GM04504 (cell line): ENCODE measurements at regions not wholly inside any gene's neighbourhood (a gene's known extent, or its start where the extent isn't known, plus 50 kb on each side); places are given as distances from the start of the nearest gene placed in this dataset.
"Not testable (repeated sequence)": the region's sequence is repeated elsewhere in the genome, so short reads cannot be mapped to it uniquely, and the experiment has no call there.

Experiments
- DNase-seq: peaks from one replicate; pipeline ENCODE4 v3.0.0-alpha.2; 2012; ENCODE audit warnings: low read depth

- DNase-seq: no peak
Measured at GRCh38 chr16:86345516-86345915, 164.8 kb upstream of the FOXF1 start.

- DNase-seq: no peak
Measured at GRCh38 chr16:86346034-86346433, 164.3 kb upstream of the FOXF1 start.

- DNase-seq: no peak
Measured at GRCh38 chr16:86347090-86347489, 163.2 kb upstream of the FOXF1 start.

- no peak for DNase-seq
Measured at GRCh38 chr16:86347916-86348555, 162.3 kb upstream of the FOXF1 start.

GRCh38 chr16:86349338-86349900, 160.9 kb upstream of the FOXF1 start:
- no peak for DNase-seq

- no peak for DNase-seq
Measured at GRCh38 chr16:86350289-86350688, 160.0 kb upstream of the FOXF1 start.

- no peak for DNase-seq
Measured at GRCh38 chr16:86351041-86351784, 159.1 kb upstream of the FOXF1 start.

GRCh38 chr16:86351785-86352139, 158.6 kb upstream of the FOXF1 start:
- not testable (repeated sequence) for DNase-seq

- no peak for DNase-seq
Measured at GRCh38 chr16:86353148-86353547, 157.2 kb upstream of the FOXF1 start.

GRCh38 chr16:86353948-86354347, 156.4 kb upstream of the FOXF1 start:
- DNase-seq: no peak

GRCh38 chr16:86354641-86355513, 155.4 kb upstream of the FOXF1 start:
- DNase-seq: no peak

GRCh38 chr16:86355531-86355930, 154.8 kb upstream of the FOXF1 start:
- DNase-seq: peak; percentile 44

GRCh38 chr16:86355951-86356350, 154.4 kb upstream of the FOXF1 start:
- DNase-seq: no peak

GRCh38 chr16:86356804-86357203, 153.5 kb upstream of the FOXF1 start:
- DNase-seq: no peak

- no peak for DNase-seq
Measured at GRCh38 chr16:86357303-86357702, 153.0 kb upstream of the FOXF1 start.

GRCh38 chr16:86357950-86358349, 152.4 kb upstream of the FOXF1 start:
- no peak for DNase-seq

GRCh38 chr16:86359571-86359970, 150.8 kb upstream of the FOXF1 start:
- no peak for DNase-seq

GRCh38 chr16:86362155-86362849, 148.0 kb upstream of the FOXF1 start:
- no peak for DNase-seq

GRCh38 chr16:86363057-86363490, 147.3 kb upstream of the FOXF1 start:
- DNase-seq: peak; percentile 91

GRCh38 chr16:86363836-86364618, 146.3 kb upstream of the FOXF1 start:
- DNase-seq: no peak
